ENCODE measurements at regions not wholly inside any gene's neighbourhood (a gene's known extent, or its start where the extent isn't known, plus 50 kb on each side); places are given as distances from the start of the nearest gene placed in this dataset.
"Not testable (repeated sequence)": the region's sequence is repeated elsewhere in the genome, so short reads cannot be mapped to it uniquely, and the experiment has no call there.

DNA sequence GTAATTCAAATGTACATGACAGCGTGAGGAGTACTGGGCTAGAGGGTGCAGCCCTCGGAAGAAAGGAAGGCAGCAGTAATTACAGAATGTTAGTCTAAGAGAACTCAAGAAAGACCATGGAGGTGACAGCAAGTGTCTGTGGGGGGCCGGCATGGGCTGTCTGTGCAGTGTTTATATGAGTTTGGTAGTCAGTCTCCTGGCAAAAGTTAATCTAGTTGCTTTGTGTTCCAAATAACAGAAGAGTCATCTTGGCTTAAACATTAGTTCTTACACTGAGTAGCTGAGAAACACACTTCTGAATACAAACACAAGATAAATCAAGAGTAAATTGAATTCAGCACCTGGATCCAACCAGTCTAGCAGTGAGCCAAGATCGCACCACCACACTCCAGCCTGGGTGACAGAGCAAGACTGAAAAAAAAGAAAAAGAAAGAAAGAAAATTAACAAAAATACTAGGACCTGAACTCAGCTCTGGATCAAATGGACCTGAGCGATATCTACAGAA is 189.3 kb upstream of the COX10 start:
- DNase-seq (ENCODE audit: insufficient read length, low spot score) (no peak), FAIRE-seq (no peak)
- TF ChIP-seq POLR2A (IDR thresholded peaks at IDR 0.05; ENCODE audit: low read depth, low read length) = no peak

DNA sequence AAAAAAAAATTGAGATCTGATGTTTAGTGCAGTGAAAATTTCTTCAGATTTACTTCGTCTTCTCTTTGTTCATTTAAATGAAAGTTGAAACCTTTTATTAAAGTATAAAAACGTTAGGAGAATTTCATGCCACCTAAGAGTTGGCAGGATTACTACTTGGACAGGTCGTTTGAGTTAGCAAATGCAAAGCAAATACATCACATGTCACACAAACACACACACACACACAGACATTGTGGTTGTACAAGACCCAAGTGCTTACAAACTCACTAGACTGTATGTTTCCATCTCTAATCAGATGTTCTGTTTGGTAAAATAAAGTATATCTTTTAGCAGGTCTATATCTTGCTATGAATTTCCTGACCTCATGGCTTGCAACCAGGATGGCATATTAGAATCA is 185.6 kb upstream of the COX10 start:
- no peak for FAIRE-seq
- no peak for TF ChIP-seq POLR2A (IDR thresholded peaks at IDR 0.05; ENCODE audit: low read depth, low read length)
- DNase-seq (ENCODE audit: insufficient read length, low spot score) = no peak

- DNase-seq (ENCODE audit: insufficient read length, low spot score) (no peak), FAIRE-seq (no peak)
- no peak for TF ChIP-seq POLR2A (IDR thresholded peaks at IDR 0.05; ENCODE audit: low read depth, low read length)
These were observed 185.0 kb upstream of the COX10 start for GRCh38 chr17:13884347-13884746.

GRCh38 chr17:13885550-13885949 is 183.8 kb upstream of the COX10 start:
- DNase-seq (ENCODE audit: insufficient read length, low spot score) (no peak), FAIRE-seq (no peak)
- no peak for TF ChIP-seq POLR2A (IDR thresholded peaks at IDR 0.05; ENCODE audit: low read depth, low read length)

GRCh38 chr17:13885953-13886889 is 183.1 kb upstream of the COX10 start:
- no peak for FAIRE-seq
- TF ChIP-seq POLR2A (IDR thresholded peaks at IDR 0.05; ENCODE audit: low read depth, low read length) = no peak
- no peak for DNase-seq (ENCODE audit: insufficient read length, low spot score)

DNA sequence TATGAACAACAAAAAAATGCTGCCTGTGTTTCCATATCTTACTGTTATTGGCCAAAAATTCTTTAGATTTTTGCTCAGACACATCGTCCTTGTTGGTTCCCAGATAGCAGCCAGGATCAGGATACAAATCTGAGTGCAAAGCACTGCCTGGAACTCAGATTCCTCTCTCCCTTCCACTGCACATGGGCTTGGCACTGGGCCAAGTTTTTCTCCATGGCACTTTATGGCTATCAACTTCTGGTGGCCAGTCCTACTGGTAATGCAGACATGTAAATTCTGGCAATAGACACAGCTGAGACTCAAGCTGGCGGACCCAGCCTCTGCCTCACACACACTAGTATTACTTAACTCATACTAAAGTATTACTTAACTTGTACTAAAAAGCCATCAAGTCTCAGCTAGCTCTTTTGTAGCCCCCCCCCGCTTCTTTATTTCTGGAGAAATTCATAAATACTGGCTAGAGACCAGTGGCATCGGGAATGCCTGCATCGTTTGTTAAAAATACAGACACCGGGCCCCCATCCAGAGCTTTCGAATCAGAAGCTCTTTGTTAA is 181.2 kb upstream of the COX10 start:
- no peak for DNase-seq (ENCODE audit: insufficient read length, low spot score)
- no peak for TF ChIP-seq POLR2A (IDR thresholded peaks at IDR 0.05; ENCODE audit: low read depth, low read length)
- no peak for FAIRE-seq

DNA sequence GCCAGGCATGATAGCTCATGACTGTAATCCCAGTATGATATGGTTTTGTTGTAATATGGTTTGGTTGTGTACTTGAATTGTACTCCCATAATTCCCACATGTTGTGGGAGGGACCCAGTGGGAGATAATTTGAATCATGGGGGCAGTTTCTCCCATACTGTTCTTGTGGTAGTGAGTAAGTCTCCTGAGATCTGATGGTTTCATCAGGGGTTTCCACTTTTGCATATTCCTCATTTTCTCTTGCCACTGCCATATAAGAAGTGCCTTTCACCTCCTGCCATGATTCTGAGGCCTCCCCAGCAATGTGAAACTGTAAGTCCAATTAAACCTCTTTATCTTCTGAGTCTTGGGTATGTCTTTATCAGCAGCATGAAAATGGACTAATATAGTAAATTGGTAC is 160.3 kb upstream of the COX10 start:
- FAIRE-seq; DNase-seq (ENCODE audit: insufficient read length, low spot score): not testable (repeated sequence)

DNA sequence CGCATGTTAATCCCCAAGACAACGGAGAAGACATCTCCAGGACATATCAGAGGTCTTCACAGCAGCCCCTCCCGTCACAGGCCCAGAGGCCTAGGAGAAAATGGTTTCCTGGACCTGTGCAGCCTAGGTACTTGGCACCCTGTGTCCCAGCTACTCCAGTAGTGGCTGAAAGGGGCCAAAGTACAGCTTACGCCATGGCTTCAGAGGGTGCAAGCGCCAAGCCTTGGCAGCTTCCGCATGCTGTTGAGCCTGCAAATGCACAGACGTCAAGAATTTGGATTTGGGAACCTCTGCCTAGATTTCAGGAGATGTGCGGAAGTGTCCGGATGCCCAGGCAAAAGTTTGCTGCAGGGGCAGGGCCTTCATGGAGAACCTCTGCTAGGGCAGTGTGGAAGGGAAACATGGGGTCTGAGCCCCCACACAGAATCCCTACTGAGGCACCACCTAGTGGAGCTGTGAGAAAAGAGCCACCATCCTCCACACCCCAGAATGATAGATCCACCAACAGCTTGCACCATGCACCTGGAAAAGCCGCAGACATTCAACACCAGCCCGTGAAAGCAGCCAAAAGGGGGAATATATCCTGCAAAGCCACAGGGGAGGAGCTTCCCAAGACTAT is 159.3 kb upstream of the COX10 start:
- TF ChIP-seq POLR2A (IDR thresholded peaks at IDR 0.05; ENCODE audit: low read depth, low read length) = no peak
- FAIRE-seq = no peak
- DNase-seq (ENCODE audit: insufficient read length, low spot score) = no peak

- DNase-seq (ENCODE audit: insufficient read length, low spot score) = no peak
- TF ChIP-seq POLR2A (IDR thresholded peaks at IDR 0.05; ENCODE audit: low read depth, low read length) = no peak
- no peak for FAIRE-seq
These were observed 151.7 kb upstream of the COX10 start for GRCh38 chr17:13917634-13918033.

DNA sequence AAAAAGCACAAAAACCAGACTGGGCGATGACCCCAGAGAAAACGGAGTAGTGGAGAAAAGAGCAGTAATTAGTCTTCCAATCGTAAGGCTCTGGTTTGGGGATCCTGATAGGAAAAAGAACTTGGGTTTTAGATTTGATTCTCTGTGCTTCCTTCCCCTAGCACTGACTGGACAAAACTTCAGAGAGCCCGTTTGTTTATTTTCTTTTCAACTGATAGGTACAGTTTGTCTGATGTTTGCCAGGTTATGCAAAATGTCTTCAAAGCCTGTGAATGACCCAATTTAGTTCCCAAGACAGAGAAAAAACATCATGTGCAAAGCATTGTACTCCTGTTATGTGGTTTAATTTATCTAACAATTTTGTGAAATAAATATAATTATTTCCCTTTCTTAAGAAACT is 151.1 kb upstream of the COX10 start:
- FAIRE-seq = no peak
- DNase-seq (ENCODE audit: insufficient read length, low spot score) = no peak
- TF ChIP-seq POLR2A (IDR thresholded peaks at IDR 0.05; ENCODE audit: low read depth, low read length) = no peak

- FAIRE-seq (no peak), DNase-seq (ENCODE audit: insufficient read length, low spot score) (no peak)
- no peak for TF ChIP-seq POLR2A (IDR thresholded peaks at IDR 0.05; ENCODE audit: low read depth, low read length)
These were observed 149.5 kb upstream of the COX10 start for GRCh38 chr17:13919818-13920217.

DNA sequence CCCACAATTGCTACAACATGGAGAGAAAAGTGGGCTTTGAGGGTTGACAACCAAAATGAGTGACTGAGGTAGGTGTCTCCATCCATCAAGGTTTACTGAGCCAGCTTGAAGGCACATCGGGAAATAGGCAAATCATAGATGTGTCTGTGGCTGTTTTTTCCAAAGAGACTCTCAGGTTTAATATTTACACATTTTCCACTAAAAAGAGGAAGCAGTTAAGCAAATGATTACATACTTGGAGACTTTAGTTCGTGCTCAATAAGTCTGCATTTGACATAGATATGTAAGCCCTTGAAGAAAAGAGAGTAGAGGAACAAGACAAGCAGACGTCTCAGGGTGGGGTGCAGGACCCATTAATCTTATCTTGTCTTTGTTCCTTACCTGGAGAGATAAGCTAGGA is 148.9 kb upstream of the COX10 start:
- TF ChIP-seq POLR2A (IDR thresholded peaks at IDR 0.05; ENCODE audit: low read depth, low read length) = no peak
- FAIRE-seq (no peak), DNase-seq (ENCODE audit: insufficient read length, low spot score) (no peak)

DNA sequence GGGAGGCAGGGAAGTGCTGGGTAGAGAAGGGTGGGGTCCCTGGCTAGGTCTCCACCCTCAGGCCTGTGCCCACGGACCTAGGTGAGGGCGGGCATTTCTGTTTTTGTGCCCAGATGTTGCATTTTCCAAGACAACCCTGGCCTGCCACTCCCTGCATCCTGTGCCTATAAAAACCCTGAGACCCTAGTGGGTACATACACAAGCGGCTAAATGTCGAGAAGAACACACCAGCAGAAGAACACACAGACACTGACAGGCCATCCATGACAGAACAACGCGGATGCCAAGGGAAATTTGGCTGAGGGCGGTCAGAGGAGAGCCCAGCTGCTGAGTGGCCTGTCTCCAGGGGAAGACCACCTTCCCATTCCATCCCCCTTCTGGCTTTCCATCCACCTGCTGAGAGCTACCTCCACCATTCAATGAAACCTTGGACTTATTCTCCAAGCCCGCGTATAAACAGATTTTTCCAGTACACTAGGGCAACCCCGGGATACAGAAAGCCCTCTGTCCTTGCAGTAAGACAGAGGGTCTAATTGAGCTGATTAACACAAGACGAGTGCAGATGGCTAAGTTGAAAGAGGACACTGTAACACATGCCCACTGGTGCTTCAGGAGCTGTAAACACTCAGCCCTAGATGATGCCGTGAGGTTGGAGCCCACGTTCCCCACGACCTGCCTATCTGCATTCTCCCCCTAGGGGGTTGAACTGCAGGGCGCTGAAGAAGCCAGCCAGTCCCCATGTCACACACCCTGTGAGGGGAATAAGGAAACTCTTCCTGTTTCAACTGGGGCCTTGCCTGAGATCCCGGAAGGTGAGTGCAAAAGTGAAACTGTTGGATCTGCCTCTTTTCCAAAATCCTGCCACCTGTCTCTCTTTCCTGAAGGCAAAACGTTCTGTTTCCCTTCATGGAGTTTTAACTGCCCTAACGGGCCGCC is 147.2 kb upstream of the COX10 start:
- no peak for TF ChIP-seq POLR2A (IDR thresholded peaks at IDR 0.05; ENCODE audit: low read depth, low read length)
- FAIRE-seq = no peak
- DNase-seq (ENCODE audit: insufficient read length, low spot score) = no peak

DNA sequence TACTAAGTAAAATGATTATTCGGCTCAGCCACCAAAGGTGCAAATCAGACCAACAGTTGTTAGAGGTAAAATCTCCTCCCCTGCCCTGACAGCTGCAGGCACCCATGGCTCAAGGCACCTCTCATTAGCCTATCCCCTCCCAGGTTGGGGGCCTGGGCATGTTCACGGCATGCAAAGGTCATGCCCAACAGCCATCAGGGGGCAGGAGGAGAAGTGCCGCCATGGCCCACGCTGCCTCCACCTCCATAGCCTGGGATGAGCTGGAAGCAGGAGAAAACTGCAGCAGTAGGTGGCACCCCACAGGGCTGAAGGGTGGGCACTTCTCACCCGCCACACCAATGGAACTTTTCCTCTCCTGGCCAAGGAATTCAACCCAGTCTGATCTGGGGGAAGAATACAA is 146.4 kb upstream of the COX10 start:
- TF ChIP-seq POLR2A (IDR thresholded peaks at IDR 0.05; ENCODE audit: low read depth, low read length) = no peak
- FAIRE-seq (no peak), DNase-seq (ENCODE audit: insufficient read length, low spot score) (no peak)
